SK-N-SH (cell line): ENCODE measurements at regions not wholly inside any gene's neighbourhood (a gene's known extent, or its start where the extent isn't known, plus 50 kb on each side); places are given as distances from the start of the nearest gene placed in this dataset.
A peak's percentile ranks its signal among the peaks of the same experiment; 100 is the strongest.

Source experiments
- CTCF ChIA-PET: fragments of 300-600, 350-600 bp; formaldehyde crosslinking; extraction: SDS; loops from one replicate; lab custom pipeline; 2021; lab: Yijun Ruan, JAX
- POLR2A ChIA-PET: fragments of 350-600 bp; sonication (Branson Sonifier 250); formaldehyde crosslinking; extraction: SDS; loops from one replicate; lab custom pipeline; 2020; ENCODE audit warnings: antibody characterized with exemption, inconsistent platforms; lab: Yijun Ruan, JAX
- DNase-seq: peaks from one replicate; pipeline ENCODE4 v3.0.0; 2012
- H2AFZ ChIP-seq: fragments of 200-600 bp; sonication (generic); 2 replicates; pipeline ENCODE4 v1.8.1; 2016; ENCODE audit warnings: antibody characterized with exemption, mild to moderate bottlenecking, low read depth
- H3F3A ChIP-seq: fragments of 200-600 bp; sonication (generic); replicated peaks from 2 replicates; pipeline ENCODE3; 2016; ENCODE audit warnings: antibody characterized with exemption, mild to moderate bottlenecking; ENCODE audit not compliant: insufficient read depth
- H3K27ac ChIP-seq, 2 experiments: fragments of 200-500 bp in 1 of 2; fragments of 200-600 bp in 1 of 2; sonication (Bioruptor generic) in 1 of 2; sonication (generic), shearing (Covaris generic) in 1 of 2; 2 replicates each; pipeline versions ENCODE4 v1.5.1 to v1.6.1; 2014 to 2016; ENCODE audit warnings: low read depth in 2 of 2, inconsistent platforms in 1 of 2, low read length in 1 of 2, mild to moderate bottlenecking in 1 of 2, mixed read lengths in 1 of 2
- H3K27me3 ChIP-seq: fragments of 200-600 bp; sonication (generic), shearing (Covaris generic); 2 replicates; pipeline ENCODE4 v1.6.1; 2016; ENCODE audit warnings: mixed run types; ENCODE audit not compliant: insufficient read depth
- H3K36me3 ChIP-seq, 2 experiments: fragments of 200-500 bp in 1 of 2; fragments of 200-600 bp in 1 of 2; sonication (Bioruptor generic) in 1 of 2; sonication (generic) in 1 of 2; replicated peaks in 1 of 2; 2 replicates each; pipeline versions ENCODE3 to v1.5.1; 2014 to 2016; ENCODE audit warnings: low read length in 1 of 2, mild to moderate bottlenecking in 1 of 2; ENCODE audit not compliant: insufficient read depth in 2 of 2, control insufficient read depth in 1 of 2
- H3K4me1 ChIP-seq, 2 experiments: fragments of 200-500 bp in 1 of 2; fragments of 200-600 bp in 1 of 2; sonication (Bioruptor generic) in 1 of 2; sonication (generic), shearing (Covaris generic) in 1 of 2; 2 replicates each; pipeline versions ENCODE4 v1.5.1 to v1.6.1; 2014 to 2016; ENCODE audit warnings: low read depth in 1 of 2, low read length in 1 of 2, mixed run types in 1 of 2; ENCODE audit not compliant: insufficient read depth in 2 of 2, control insufficient read depth in 1 of 2
- H3K4me2 ChIP-seq: fragments of 200-600 bp; sonication (generic), shearing (Covaris generic); 2 replicates; pipeline ENCODE4 v1.6.1; 2017; ENCODE audit warnings: mixed run types
- H3K4me3 ChIP-seq, 2 experiments: fragments of 200-500 bp in 1 of 2; fragments of 200-600 bp in 1 of 2; sonication (Bioruptor generic) in 1 of 2; sonication (generic), shearing (Covaris generic) in 1 of 2; 2 replicates each; pipeline versions ENCODE4 v1.5.1 to v1.8.1; 2014 to 2016; ENCODE audit warnings: low read depth in 2 of 2, inconsistent platforms in 1 of 2, low read length in 1 of 2, mild to moderate bottlenecking in 1 of 2, mixed read lengths in 1 of 2, moderate library complexity in 1 of 2
- H3K79me2 ChIP-seq: fragments of 200-600 bp; sonication (generic); 2 replicates; pipeline ENCODE4 v1.8.1; 2017; ENCODE audit warnings: mild to moderate bottlenecking; ENCODE audit not compliant: insufficient read depth
- H3K9ac ChIP-seq: fragments of 200-600 bp; sonication (generic); 2 replicates; pipeline ENCODE4 v1.6.1; 2017; ENCODE audit warnings: mixed run types
- H3K9me2 ChIP-seq: fragments of 200-600 bp; sonication (generic); 2 replicates; pipeline ENCODE4 v1.6.1; 2017; ENCODE audit warnings: mixed run types
- H3K9me3 ChIP-seq: fragments of 200-600 bp; sonication (generic); 2 replicates; pipeline ENCODE4 v1.6.1; 2017; ENCODE audit warnings: mixed run types, mild to moderate bottlenecking, moderate library complexity
- H4K20me1 ChIP-seq: fragments of 200-600 bp; sonication (generic); 2 replicates; pipeline ENCODE4 v1.6.1; 2017; ENCODE audit warnings: mild to moderate bottlenecking, mixed run types; ENCODE audit not compliant: insufficient read depth
- CHD2 ChIP-seq: fragments of 150-350 bp; IDR thresholded peaks from 2 replicates; pipeline ENCODE4 v1.6.1; 2018; ENCODE audit warnings: low read length; ENCODE audit not compliant: partially characterized antibody
- CTCF ChIP-seq: fragments of 200-600 bp; sonication (generic); IDR thresholded peaks from 2 replicates; pipeline ENCODE4 v1.6.1; 2017; ENCODE audit warnings: antibody characterized with exemption, mild to moderate bottlenecking, moderate library complexity
- ELF1 ChIP-seq: IDR thresholded peaks from 2 replicates; pipeline ENCODE4 v1.4.0; 2012
- EP300 ChIP-seq, 2 experiments: IDR thresholded peaks; 2 replicates each; pipeline versions ENCODE4 v1.4.0 to v1.6.1; 2012; ENCODE audit warnings: borderline replicate concordance in 1 of 2, low read depth in 1 of 2, low read length in 1 of 2
- EZH2phosphoT487 ChIP-seq: fragments of 200-600 bp; sonication (generic); IDR thresholded peaks from 2 replicates; pipeline ENCODE4 v1.6.1; 2017; ENCODE audit warnings: low read depth, mixed run types, mild to moderate bottlenecking, antibody characterized with exemption, moderate library complexity, borderline replicate concordance
- FOSL2 ChIP-seq: IDR thresholded peaks from 2 replicates; pipeline ENCODE4 v1.4.0; 2012; ENCODE audit warnings: low read depth, mild to moderate bottlenecking, moderate library complexity, borderline replicate concordance
- FOXJ3 ChIP-seq: sonication (generic); formaldehyde crosslinking; IDR thresholded peaks from 2 replicates; pipeline ENCODE4 v1.5.1; 2020; ENCODE audit warnings: mild to moderate bottlenecking, missing genetic modification reagents
- FOXM1 ChIP-seq: IDR thresholded peaks from 2 replicates; pipeline ENCODE4 v1.4.0; 2012; ENCODE audit warnings: low read depth, mild to moderate bottlenecking
- JUND ChIP-seq: IDR thresholded peaks from 2 replicates; pipeline ENCODE4 v1.4.0; 2012
- MAX ChIP-seq: IDR thresholded peaks from 2 replicates; pipeline ENCODE4 v1.4.0; 2012; ENCODE audit warnings: low read depth
- MEF2A ChIP-seq: IDR thresholded peaks from 2 replicates; pipeline ENCODE4 v1.4.0; 2012; ENCODE audit warnings: low read depth, borderline replicate concordance
- MXI1 ChIP-seq: IDR thresholded peaks from 2 replicates; pipeline ENCODE4 v1.6.1; 2012; ENCODE audit warnings: mild to moderate bottlenecking, low read depth, low read length, improper control_type of control experiment
- NFIC ChIP-seq: IDR thresholded peaks from 2 replicates; pipeline ENCODE4 v1.4.0; 2012; ENCODE audit warnings: borderline replicate concordance
- POLR2AphosphoS5 ChIP-seq: IDR thresholded peaks from 2 replicates; pipeline ENCODE4 v1.6.1; 2012; ENCODE audit warnings: low read depth, low read length
- RAD21 ChIP-seq: IDR thresholded peaks from 2 replicates; pipeline ENCODE4 v1.6.1; 2012; ENCODE audit warnings: mild to moderate bottlenecking, low read length
- RCOR1 ChIP-seq: fragments of 150-350 bp; IDR thresholded peaks from 2 replicates; pipeline ENCODE4 v1.6.1; 2017; ENCODE audit warnings: antibody characterized with exemption, low read length
- RXRA ChIP-seq: IDR thresholded peaks from 2 replicates; pipeline ENCODE4 v1.4.0; 2012; ENCODE audit warnings: low read depth, mild to moderate bottlenecking, borderline replicate concordance
- SIN3A ChIP-seq: IDR thresholded peaks from 2 replicates; pipeline ENCODE4 v1.6.1; 2012; ENCODE audit warnings: low read depth, mild to moderate bottlenecking, low read length, moderate library complexity, borderline replicate concordance
- TAF1 ChIP-seq: IDR thresholded peaks from 2 replicates; pipeline ENCODE4 v1.6.1; 2012; ENCODE audit warnings: low read depth, mild to moderate bottlenecking, low read length, moderate library complexity, borderline replicate concordance
- TCF12 ChIP-seq: IDR thresholded peaks from 2 replicates; pipeline ENCODE4 v1.4.0; 2012
- TEAD4 ChIP-seq: IDR thresholded peaks from 2 replicates; pipeline ENCODE4 v1.4.0; 2012; ENCODE audit warnings: mild to moderate bottlenecking, borderline replicate concordance; ENCODE audit not compliant: insufficient read depth
- YY1 ChIP-seq: IDR thresholded peaks from 2 replicates; pipeline ENCODE4 v1.4.0; 2012; ENCODE audit warnings: low read depth, mild to moderate bottlenecking
- whole genome bisulfite sequencing: methylation state at CpG from one replicate; pipeline ENCODE4 v1.1.6; 2017; ENCODE audit warnings: low lambda C conversion rate; 5-methylcytosine and 5-hydroxymethylcytosine counted together

- Histone ChIP-seq H3K36me3 (no peaks in the 10 kb centered on the region), H3K9me3 (no peaks in the 10 kb centered on the region), H3K4me3 (no peak overlapping the region), H3K27ac (no peak overlapping the region), H3K79me2 (no peaks in the 10 kb centered on the region), H3K9me2 (no peaks in the 10 kb centered on the region), H3K9ac (no peak overlapping the region), H4K20me1 (no peaks in the 10 kb centered on the region), H3K4me2 (no peak overlapping the region), H3K27me3 (no peaks in the 10 kb centered on the region), H2AFZ (no peak overlapping the region), H3F3A (no peaks in the 10 kb centered on the region), H3K4me1 (no peaks in the 10 kb centered on the region)
- CTCF ChIA-PET = no interaction called here
- peak; percentile 28 for DNase-seq
- WGBS = 74% methylated on average over 6 of the region's 6 CpGs
- TF ChIP-seq EZH2phosphoT487 (no peak), JUND (no peak), SIN3A (no peak), EP300 (IDR thresholded peaks at IDR 0.05; ENCODE audit: borderline replicate concordance in 1 of 2, low read depth in 1 of 2, low read length in 1 of 2) (no peak), TEAD4 (no peak), RAD21 (no peak), MXI1 (no peak), FOSL2 (no peak), RXRA (no peak), CHD2 (no peak)
- POLR2A ChIA-PET = interaction anchor here (0.7 kb wide), 1 partner anchor 19 kb away, joined by 4 read pairs; no protein-coding TSS in a partner anchor
Observed at GRCh38 chr7:68440866-68441265, 1157.4 kb upstream of the AUTS2 start.

- H3K9me3 ChIP-seq = no peaks in the 10 kb centered on the region
- H2AFZ ChIP-seq = no peak overlapping the region
- 78% methylated on average over 8 of the region's 8 CpGs for WGBS
- TF ChIP-seq RCOR1 = no peak
- TF ChIP-seq TAF1 = no peak
- no peak for TF ChIP-seq FOSL2
- no peak for TF ChIP-seq YY1
- no peak for TF ChIP-seq ELF1
- TF ChIP-seq MXI1 = no peak
- no peak for TF ChIP-seq RXRA
- TF ChIP-seq FOXM1 = no peak
- no peak for TF ChIP-seq CTCF
- no peak for TF ChIP-seq POLR2AphosphoS5
- TF ChIP-seq NFIC = no peak
- no peak for TF ChIP-seq EZH2phosphoT487
- TF ChIP-seq JUND = no peak
- TF ChIP-seq FOXJ3 (CRISPR knock-in tag) = no peak
- TF ChIP-seq TCF12 = no peak
- TF ChIP-seq MAX = no peak
- no peak for TF ChIP-seq SIN3A
- no peak for TF ChIP-seq CHD2
- TF ChIP-seq MEF2A = no peak
- H3K27me3 ChIP-seq = no peaks in the 10 kb centered on the region
- no peak overlapping the region for H3K4me3 ChIP-seq
- no peak overlapping the region for H3K27ac ChIP-seq
- POLR2A ChIA-PET = interaction anchor here (0.7 kb wide), 1 partner anchor 19 kb away, joined by 4 read pairs; no protein-coding TSS in a partner anchor
- no peaks in the 10 kb centered on the region for H3K4me1 ChIP-seq
- no peaks in the 10 kb centered on the region for H4K20me1 ChIP-seq
- no peak overlapping the region for H3K9ac ChIP-seq
- no peak overlapping the region for H3K4me2 ChIP-seq
- no peaks in the 10 kb centered on the region for H3K9me2 ChIP-seq
- no peaks in the 10 kb centered on the region for H3F3A ChIP-seq
- CTCF ChIA-PET = interaction anchor here (1.2 kb wide), 1 partner anchor 17 kb away, joined by 4 read pairs; no protein-coding TSS in a partner anchor
- no peaks in the 10 kb centered on the region for H3K79me2 ChIP-seq
- H3K36me3 ChIP-seq = no peaks in the 10 kb centered on the region
- DNase-seq = no peak
Observed at GRCh38 chr7:68441645-68442044, 1156.6 kb upstream of the AUTS2 start.
